IPS-15b (cell line): ENCODE measurements at regions not wholly inside any gene's neighbourhood (a gene's known extent, or its start where the extent isn't known, plus 50 kb on each side); places are given as distances from the start of the nearest gene placed in this dataset.
"Not testable (repeated sequence)": the region's sequence is repeated elsewhere in the genome, so short reads cannot be mapped to it uniquely, and the experiment has no call there.

ENCODE experiments used
- H3K27me3 ChIP-seq: one replicate; pipeline ENCODE4 v1.6.1; 2013; ENCODE audit warnings: low read length; ENCODE audit not compliant: control insufficient read depth, insufficient read depth
- H3K36me3 ChIP-seq: one replicate; pipeline ENCODE4 v1.6.1; 2013; ENCODE audit warnings: low read length; ENCODE audit not compliant: control insufficient read depth, insufficient read depth
- H3K4me1 ChIP-seq: one replicate; pipeline ENCODE4 v1.6.1; 2013; ENCODE audit warnings: mild to moderate bottlenecking, low read length; ENCODE audit not compliant: control insufficient read depth, insufficient read depth
- H3K4me3 ChIP-seq: one replicate; pipeline ENCODE4 v1.5.1; 2013; ENCODE audit warnings: low read depth, low read length
- H3K9ac ChIP-seq: one replicate; pipeline ENCODE4 v1.6.1; 2013; ENCODE audit warnings: low read depth, mild to moderate bottlenecking, low read length
- H3K9me3 ChIP-seq: one replicate; pipeline ENCODE4 v1.6.1; 2013; ENCODE audit warnings: mild to moderate bottlenecking, low read length; ENCODE audit not compliant: control insufficient read depth, insufficient read depth

- not testable (repeated sequence) for H3K4me1 ChIP-seq, H3K4me3 ChIP-seq, H3K27me3 ChIP-seq, H3K9me3 ChIP-seq, H3K36me3 ChIP-seq, H3K9ac ChIP-seq
Observed at GRCh38 chr11:103820345-103820744, 216.1 kb upstream of the DDI1 start.

GRCh38 chr11:103824116-103824515 is 212.3 kb upstream of the DDI1 start:
- Histone ChIP-seq H3K9ac (no peak overlapping the region), H3K9me3 (no peaks in the 10 kb centered on the region), H3K36me3 (no peaks in the 10 kb centered on the region), H3K4me3 (no peak overlapping the region), H3K27me3 (no peaks in the 10 kb centered on the region), H3K4me1 (no peaks in the 10 kb centered on the region)

- Histone ChIP-seq H3K4me3 (no peak overlapping the region), H3K27me3 (no peaks in the 10 kb centered on the region), H3K4me1 (no peaks in the 10 kb centered on the region), H3K9ac (no peak overlapping the region), H3K9me3 (no peaks in the 10 kb centered on the region), H3K36me3 (no peaks in the 10 kb centered on the region)
Observed at GRCh38 chr11:103825469-103825868, 211.0 kb upstream of the DDI1 start.

GRCh38 chr11:103826856-103827255 is 209.6 kb upstream of the DDI1 start:
- H3K4me3 ChIP-seq, result no peak overlapping the region
- no peaks in the 10 kb centered on the region for H3K4me1 ChIP-seq
- no peaks in the 10 kb centered on the region for H3K27me3 ChIP-seq
- no peaks in the 10 kb centered on the region for H3K9me3 ChIP-seq
- H3K9ac ChIP-seq, result no peak overlapping the region
- H3K36me3 ChIP-seq, result no peaks in the 10 kb centered on the region

- Histone ChIP-seq H3K4me3 (no peak overlapping the region), H3K4me1 (no peaks in the 10 kb centered on the region), H3K9ac (no peak overlapping the region), H3K9me3 (no peaks in the 10 kb centered on the region), H3K27me3 (no peaks in the 10 kb centered on the region), H3K36me3 (no peaks in the 10 kb centered on the region)
Observed at GRCh38 chr11:103829596-103829995, 206.8 kb upstream of the DDI1 start.

GRCh38 chr11:103830205-103830604 is 206.2 kb upstream of the DDI1 start:
- no peaks in the 10 kb centered on the region for H3K9me3 ChIP-seq

GRCh38 chr11:103832762-103833161 is 203.7 kb upstream of the DDI1 start:
- Histone ChIP-seq H3K36me3 (no peaks in the 10 kb centered on the region), H3K9me3 (no peaks in the 10 kb centered on the region), H3K27me3 (no peaks in the 10 kb centered on the region), H3K4me3 (no peak overlapping the region), H3K4me1 (no peaks in the 10 kb centered on the region), H3K9ac (no peak overlapping the region)

More at GRCh38 chr11:103830205-103830604, 206.2 kb upstream of the DDI1 start:
- Histone ChIP-seq H3K36me3 (no peaks in the 10 kb centered on the region), H3K27me3 (no peaks in the 10 kb centered on the region), H3K4me3 (no peak overlapping the region), H3K9ac (no peak overlapping the region), H3K4me1 (no peaks in the 10 kb centered on the region)

- Histone ChIP-seq H3K27me3 (no peaks in the 10 kb centered on the region), H3K9me3 (no peaks in the 10 kb centered on the region), H3K36me3 (no peaks in the 10 kb centered on the region), H3K4me1 (no peaks in the 10 kb centered on the region), H3K4me3 (no peak overlapping the region), H3K9ac (no peak overlapping the region)
Observed at GRCh38 chr11:103842191-103842590, 194.2 kb upstream of the DDI1 start.

GRCh38 chr11:103842795-103843194 is 193.6 kb upstream of the DDI1 start:
- Histone ChIP-seq H3K36me3 (no peaks in the 10 kb centered on the region), H3K9ac (no peak overlapping the region), H3K4me3 (no peak overlapping the region), H3K27me3 (no peaks in the 10 kb centered on the region), H3K4me1 (no peaks in the 10 kb centered on the region), H3K9me3 (no peaks in the 10 kb centered on the region)

GRCh38 chr11:103844327-103845215 is 191.9 kb upstream of the DDI1 start:
- no peaks in the 10 kb centered on the region for H3K27me3 ChIP-seq
- no peak overlapping the region for H3K4me3 ChIP-seq
- H3K4me1 ChIP-seq, result no peaks in the 10 kb centered on the region
- no peak overlapping the region for H3K9ac ChIP-seq
- no peaks in the 10 kb centered on the region for H3K9me3 ChIP-seq
- H3K36me3 ChIP-seq, result no peaks in the 10 kb centered on the region

GRCh38 chr11:103845331-103845730 is 191.1 kb upstream of the DDI1 start:
- H3K4me3 ChIP-seq, result no peak overlapping the region
- H3K27me3 ChIP-seq, result no peaks in the 10 kb centered on the region
- no peaks in the 10 kb centered on the region for H3K36me3 ChIP-seq
- H3K9me3 ChIP-seq, result no peaks in the 10 kb centered on the region
- H3K9ac ChIP-seq, result no peak overlapping the region
- no peaks in the 10 kb centered on the region for H3K4me1 ChIP-seq

GRCh38 chr11:103848686-103849085 is 187.8 kb upstream of the DDI1 start:
- Histone ChIP-seq H3K27me3 (no peaks in the 10 kb centered on the region), H3K36me3 (no peaks in the 10 kb centered on the region), H3K4me3 (no peak overlapping the region), H3K9me3 (no peaks in the 10 kb centered on the region), H3K9ac (no peak overlapping the region), H3K4me1 (no peaks in the 10 kb centered on the region)
